GM12891 (cell line): ENCODE measurements at regions not wholly inside any gene's neighbourhood (a gene's known extent, or its start where the extent isn't known, plus 50 kb on each side); places are given as distances from the start of the nearest gene placed in this dataset.

Experiments
- DNase-seq: peaks from one replicate; pipeline ENCODE4 v3.0.0; 2011; ENCODE audit warnings: low spot score; ENCODE audit not compliant: insufficient read length
- FAIRE-seq: peaks from 2 replicates; lab custom pipeline; 2011; peaks lifted over from hg19 to GRCh38; lab: Jason Lieb, UNC
- PAX5 ChIP-seq: IDR thresholded peaks from 2 replicates; pipeline ENCODE4 v1.6.1; 2011; ENCODE audit warnings: low read length, moderate library complexity, mild to moderate bottlenecking; ENCODE audit not compliant: insufficient read depth, severe bottlenecking
- POLR2A ChIP-seq: IDR thresholded peaks from 2 replicates; pipeline ENCODE4 v1.6.1; 2011; ENCODE audit warnings: low read depth, low read length, control low read depth
- POLR2AphosphoS5 ChIP-seq: IDR thresholded peaks from 2 replicates; pipeline ENCODE4 v1.6.1; 2011; ENCODE audit warnings: low read depth, low read length, control low read depth
- POU2F2 ChIP-seq: IDR thresholded peaks from 2 replicates; pipeline ENCODE4 v1.6.1; 2011; ENCODE audit warnings: low read depth, mild to moderate bottlenecking, control low read depth, low read length, moderate library complexity
- SPI1 ChIP-seq: IDR thresholded peaks from 2 replicates; pipeline ENCODE4 v1.6.1; 2011; ENCODE audit warnings: low read depth, low read length, control low read depth
- TAF1 ChIP-seq: IDR thresholded peaks from 2 replicates; pipeline ENCODE4 v1.6.1; 2011; ENCODE audit warnings: low read depth, low read length, control low read depth

GRCh38 chr4:33068539-33068938 is 2348.4 kb downstream of the PCDH7 start:
- TF ChIP-seq POU2F2 (no peak), POLR2AphosphoS5 (no peak), PAX5 (no peak), TAF1 (no peak), POLR2A (no peak), SPI1 (no peak)
- no peak for FAIRE-seq
- no peak for DNase-seq

DNA sequence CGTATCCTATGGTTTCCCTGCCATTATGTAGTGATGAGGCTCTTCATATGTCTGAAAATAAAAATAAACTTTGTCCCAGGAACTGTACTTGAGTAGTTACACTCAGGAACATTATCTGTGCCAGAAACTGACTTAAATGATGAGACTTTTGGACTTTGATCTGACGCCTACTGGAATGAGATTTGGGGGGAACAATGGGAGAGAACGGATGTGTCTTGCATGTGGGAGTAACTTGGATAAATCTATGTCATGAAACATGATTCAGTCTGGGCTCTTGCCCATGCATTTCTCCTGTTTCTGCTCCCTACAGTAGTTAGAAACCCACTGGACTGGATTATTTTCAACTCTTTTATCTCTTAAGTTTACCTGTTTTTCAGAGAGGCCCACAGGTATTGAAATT is 2351.4 kb downstream of the PCDH7 start:
- DNase-seq (no peak), FAIRE-seq (no peak)
- no peak for TF ChIP-seq SPI1
- TF ChIP-seq TAF1 = no peak
- no peak for TF ChIP-seq POLR2A
- TF ChIP-seq POLR2AphosphoS5 = no peak
- no peak for TF ChIP-seq POU2F2

DNA sequence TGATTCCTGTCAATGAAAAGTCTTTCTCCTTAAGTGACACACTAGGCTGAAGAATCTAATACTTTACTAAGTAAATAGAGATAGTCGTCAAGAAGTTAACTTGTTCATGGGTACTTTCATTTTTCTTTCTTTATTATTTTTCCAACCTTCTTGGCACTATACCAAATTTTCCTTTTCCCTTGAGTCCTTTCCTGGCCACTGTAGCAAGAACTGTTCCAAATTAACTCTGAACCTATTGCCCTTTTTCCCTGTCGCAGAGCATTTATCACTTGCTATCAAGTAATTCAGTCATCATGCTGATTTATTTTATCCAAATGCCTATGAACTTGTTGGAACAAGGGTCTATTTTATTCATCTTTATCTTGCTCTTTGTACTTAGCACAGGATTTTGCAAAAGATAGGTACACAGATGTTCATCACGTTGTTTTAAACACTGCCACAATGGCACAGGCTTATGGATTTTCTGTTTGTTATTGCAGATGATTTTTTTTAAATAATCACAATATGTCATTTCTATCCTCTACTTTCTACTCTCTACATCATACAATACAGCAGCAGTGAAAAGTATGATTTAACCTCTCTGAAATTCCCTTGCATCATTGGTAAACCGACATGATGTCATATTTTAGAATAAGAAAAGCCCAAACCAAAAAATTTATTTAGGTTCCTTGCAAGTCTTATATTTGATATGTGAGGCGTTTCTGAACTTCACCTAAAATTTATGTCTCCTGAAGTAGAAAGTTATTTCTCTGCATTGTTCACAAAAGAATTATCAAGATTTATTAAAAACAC is 2352.3 kb downstream of the PCDH7 start:
- DNase-seq (no peak), FAIRE-seq (no peak)
- TF ChIP-seq TAF1 (no peak), POLR2A (no peak), SPI1 (no peak), POU2F2 (no peak), PAX5 (no peak)

- DNase-seq = no peak
Measured at GRCh38 chr4:33073811-33074210, 2353.6 kb downstream of the PCDH7 start.

DNA sequence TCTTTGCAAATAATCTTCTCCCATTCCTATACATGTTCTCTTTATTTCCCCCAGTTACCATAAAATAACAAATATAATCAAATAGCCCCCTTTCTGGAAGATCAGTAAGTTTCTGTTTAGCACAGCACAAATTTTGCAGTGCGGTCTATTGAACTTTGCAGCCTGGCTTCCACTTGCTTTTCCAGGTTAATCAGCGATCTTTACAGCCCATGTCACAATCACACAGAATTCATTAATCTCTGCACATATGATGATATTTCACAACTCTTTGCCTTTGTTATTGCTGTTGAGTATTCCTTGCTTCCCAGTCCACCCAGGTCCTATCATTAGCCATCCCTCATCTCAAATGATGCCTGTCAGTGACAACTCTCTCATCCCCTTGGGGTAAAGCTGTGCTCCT is 2358.0 kb downstream of the PCDH7 start:
- TF ChIP-seq POLR2AphosphoS5 = no peak
- no peak for FAIRE-seq
- no peak for DNase-seq

More at GRCh38 chr4:33073811-33074210, 2353.6 kb downstream of the PCDH7 start:
- TF ChIP-seq TAF1 (no peak), POLR2AphosphoS5 (no peak), PAX5 (no peak), SPI1 (no peak), POU2F2 (no peak), POLR2A (no peak)
- no peak for FAIRE-seq

GRCh38 chr4:33080275-33080674 is 2360.1 kb downstream of the PCDH7 start:
- DNase-seq (no peak), FAIRE-seq (no peak)
- no peak for TF ChIP-seq POLR2A
- TF ChIP-seq POU2F2 = no peak
- TF ChIP-seq SPI1 = no peak
- TF ChIP-seq TAF1 = no peak

DNA sequence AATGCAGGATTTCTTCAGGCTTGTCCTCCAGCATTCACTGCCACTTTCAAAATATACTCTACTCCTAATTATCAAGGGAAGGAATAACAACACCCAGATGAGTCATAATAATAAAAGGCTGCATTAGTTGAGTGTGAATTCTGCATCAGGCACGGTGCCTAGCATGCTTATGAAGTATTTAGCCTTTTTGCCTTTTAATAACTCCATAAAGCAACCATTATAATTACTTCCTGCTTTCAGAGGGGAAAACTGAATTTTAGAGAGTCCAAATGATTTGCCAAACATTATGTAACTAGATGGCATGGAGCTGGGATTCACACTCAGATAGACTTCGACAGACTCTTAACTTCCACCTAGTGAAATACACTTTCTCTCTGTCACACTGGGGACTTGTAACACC is 2365.5 kb downstream of the PCDH7 start:
- no peak for DNase-seq
- TF ChIP-seq POLR2A (no peak), POLR2AphosphoS5 (no peak), POU2F2 (no peak), TAF1 (no peak), PAX5 (no peak), SPI1 (no peak)
- no peak for FAIRE-seq

DNA sequence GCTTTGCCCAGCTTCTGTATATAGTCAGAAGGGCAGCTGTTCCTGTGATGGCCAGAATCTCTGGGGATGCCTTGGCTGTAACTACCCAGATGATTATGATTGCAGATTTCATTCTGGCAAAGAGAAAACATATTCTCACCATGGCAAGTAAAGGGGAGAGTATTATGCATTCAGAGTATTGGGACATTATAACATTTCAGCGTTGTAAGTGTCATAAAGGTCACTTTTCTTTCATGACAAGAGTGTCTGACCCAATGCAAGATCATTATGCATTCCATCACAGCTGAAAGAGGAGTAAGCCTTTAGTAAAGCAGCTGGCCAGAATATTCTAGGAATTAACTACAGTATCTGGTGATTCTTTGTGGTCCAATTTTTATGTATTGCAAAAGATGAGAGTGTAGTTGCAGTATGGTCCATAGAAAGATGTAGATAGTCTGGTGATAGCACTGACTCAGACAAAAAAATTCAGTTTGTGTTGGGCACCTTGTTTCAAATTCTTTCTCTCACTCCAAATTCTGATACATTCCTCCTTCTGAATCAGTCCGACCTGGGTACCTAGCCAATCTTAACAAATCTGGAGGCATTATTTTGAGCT is 2366.3 kb downstream of the PCDH7 start:
- DNase-seq (no peak), FAIRE-seq (no peak)
- TF ChIP-seq POLR2AphosphoS5 (no peak), TAF1 (no peak), SPI1 (no peak), POU2F2 (no peak), POLR2A (no peak), PAX5 (no peak)

DNA sequence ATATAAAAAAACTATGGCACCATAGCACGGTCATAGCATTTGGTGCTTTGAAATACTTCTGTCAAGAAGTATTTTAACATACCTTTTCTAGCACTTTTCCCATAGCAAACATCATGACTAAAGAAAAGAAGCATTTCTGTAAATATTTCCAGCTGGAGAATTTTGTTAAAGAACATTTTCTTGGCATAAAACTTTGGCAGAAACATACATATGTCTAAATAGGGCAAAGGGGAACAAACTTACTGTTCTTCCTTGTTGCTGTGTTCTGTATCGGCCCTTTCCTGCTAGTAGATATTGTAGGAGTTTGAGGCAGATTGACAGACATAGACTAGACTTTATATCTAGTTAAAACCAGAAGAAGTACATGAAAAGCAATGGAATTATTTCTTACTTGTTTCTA is 2368.5 kb downstream of the PCDH7 start:
- no peak for FAIRE-seq
- TF ChIP-seq POLR2AphosphoS5 (no peak), POLR2A (no peak), SPI1 (no peak), POU2F2 (no peak), TAF1 (no peak), PAX5 (no peak)
- DNase-seq = no peak

DNA sequence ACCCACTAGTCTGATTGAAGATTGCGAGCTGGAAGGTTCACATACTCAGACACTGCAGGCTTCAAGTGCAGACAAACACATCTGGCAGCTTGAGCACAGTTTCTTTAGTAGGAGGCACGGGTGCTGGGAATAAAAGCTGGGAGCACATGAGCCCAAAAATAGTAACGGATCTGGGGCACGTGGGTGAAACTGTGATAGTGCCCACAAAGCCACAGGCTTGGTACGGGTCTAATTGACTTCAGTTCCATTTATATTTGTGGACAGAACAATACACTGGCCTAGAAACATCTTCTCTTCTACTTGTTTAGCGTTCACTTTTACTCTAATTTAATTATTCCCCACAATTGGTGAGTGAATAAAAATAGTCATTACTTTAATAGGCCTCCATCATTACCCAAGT is 2370.7 kb downstream of the PCDH7 start:
- DNase-seq = no peak
- FAIRE-seq = no peak
- TF ChIP-seq POLR2A (no peak), POLR2AphosphoS5 (no peak), SPI1 (no peak), PAX5 (no peak), TAF1 (no peak), POU2F2 (no peak)
